ENCODE measurements at regions not wholly inside any gene's neighbourhood (a gene's known extent, or its start where the extent isn't known, plus 50 kb on each side); places are given as distances from the start of the nearest gene placed in this dataset.

DNA sequence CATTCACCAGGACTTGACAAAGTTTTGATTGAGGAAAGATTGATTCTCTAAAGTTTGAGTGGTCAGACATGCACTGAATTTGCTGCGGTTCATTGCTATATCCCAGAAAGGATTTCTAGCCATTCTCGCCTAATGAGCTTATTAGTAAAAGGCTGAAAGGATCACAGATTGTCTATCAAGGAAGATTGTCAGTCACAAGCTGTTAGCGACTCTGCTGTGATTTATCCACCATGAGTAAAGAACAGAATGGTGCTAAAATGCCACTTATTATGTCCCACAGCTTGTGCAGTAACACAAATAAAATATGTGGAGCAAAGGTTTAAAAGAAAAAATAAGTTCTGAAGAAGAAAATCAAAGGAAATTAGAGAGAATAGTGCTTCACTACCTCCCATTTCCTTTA is 701.2 kb upstream of the CDH7 start:
- H3K9ac ChIP-seq (ENCODE audit: low read length): no peak overlapping the region
- no peak overlapping the region for H3K4me3 ChIP-seq (ENCODE audit: low read length)
- no peak overlapping the region for H3K27ac ChIP-seq (ENCODE audit: low read length)
- no peak overlapping the region for H2AFZ ChIP-seq (ENCODE audit: low read length)
- no peaks in the 10 kb centered on the region for H3K9me2 ChIP-seq (replicated peaks; ENCODE audit: low read length)
- no peaks in the 10 kb centered on the region for H3K79me2 ChIP-seq (ENCODE audit: low read length)
- POLR2A ChIA-PET (ENCODE audit: unreplicated experiment): no interaction called here
- CTCF ChIA-PET: no interaction called here
- no peak for DNase-seq
- BruUV-seq (replicated peaks): no TSS peak
- no peaks in the 10 kb centered on the region for H3F3A ChIP-seq (ENCODE audit: low read length, unreplicated experiment)
- no peaks in the 10 kb centered on the region for H3K36me3 ChIP-seq (ENCODE audit: low read depth, low read length)
- no peaks in the 10 kb centered on the region for H4K20me1 ChIP-seq (ENCODE audit: low read length)
- ATAC-seq: no peak
- H3K9me3 ChIP-seq (ENCODE audit: low read length): no peaks in the 10 kb centered on the region
- no peaks in the 10 kb centered on the region for H3K27me3 ChIP-seq (ENCODE audit: low read length)
- no peak for TF ChIP-seq EZH2phosphoT487 (IDR thresholded peaks at IDR 0.05; ENCODE audit: borderline replicate concordance, low read length)
- TF ChIP-seq EZH2 (IDR thresholded peaks at IDR 0.05; ENCODE audit: low read length, unreplicated experiment): no peak
- TF ChIP-seq, protein P1, sequence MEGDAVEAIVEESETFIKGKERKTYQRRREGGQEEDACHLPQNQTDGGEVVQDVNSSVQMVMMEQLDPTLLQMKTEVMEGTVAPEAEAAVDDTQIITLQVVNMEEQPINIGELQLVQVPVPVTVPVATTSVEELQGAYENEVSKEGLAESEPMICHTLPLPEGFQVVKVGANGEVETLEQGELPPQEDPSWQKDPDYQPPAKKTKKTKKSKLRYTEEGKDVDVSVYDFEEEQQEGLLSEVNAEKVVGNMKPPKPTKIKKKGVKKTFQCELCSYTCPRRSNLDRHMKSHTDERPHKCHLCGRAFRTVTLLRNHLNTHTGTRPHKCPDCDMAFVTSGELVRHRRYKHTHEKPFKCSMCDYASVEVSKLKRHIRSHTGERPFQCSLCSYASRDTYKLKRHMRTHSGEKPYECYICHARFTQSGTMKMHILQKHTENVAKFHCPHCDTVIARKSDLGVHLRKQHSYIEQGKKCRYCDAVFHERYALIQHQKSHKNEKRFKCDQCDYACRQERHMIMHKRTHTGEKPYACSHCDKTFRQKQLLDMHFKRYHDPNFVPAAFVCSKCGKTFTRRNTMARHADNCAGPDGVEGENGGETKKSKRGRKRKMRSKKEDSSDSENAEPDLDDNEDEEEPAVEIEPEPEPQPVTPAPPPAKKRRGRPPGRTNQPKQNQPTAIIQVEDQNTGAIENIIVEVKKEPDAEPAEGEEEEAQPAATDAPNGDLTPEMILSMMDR (conservative IDR thresholded peaks at IDR 0.05; ENCODE audit: low read depth, low read length): no peak
- no peak overlapping the region for H3K4me2 ChIP-seq (ENCODE audit: low read length)
- no peaks in the 10 kb centered on the region for H3K4me1 ChIP-seq (ENCODE audit: insufficient read depth, low read length)
- intact Hi-C loops (cut with micrococcal nuclease): no loop called here

DNA sequence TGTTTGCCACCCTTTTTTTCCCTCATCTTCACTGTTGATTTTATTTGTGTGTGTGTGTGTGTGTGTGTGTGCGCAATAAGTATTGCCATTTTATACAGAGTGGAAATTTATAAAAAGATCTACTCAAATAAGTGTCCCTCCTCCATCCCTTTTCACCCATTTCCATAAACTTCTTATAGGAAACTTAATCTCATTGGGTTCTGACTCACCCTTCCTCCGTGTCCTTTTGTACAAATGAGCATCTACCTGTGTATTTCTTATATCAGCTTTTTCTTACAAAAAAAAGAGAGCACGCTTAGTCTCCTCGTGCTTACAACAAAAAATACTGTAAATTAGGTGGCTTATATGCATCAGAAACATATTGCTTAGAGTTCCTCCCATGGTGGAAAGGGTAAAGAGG is 711.2 kb upstream of the CDH7 start:
- no peaks in the 10 kb centered on the region for H3F3A ChIP-seq (ENCODE audit: low read length, unreplicated experiment)
- POLR2A ChIA-PET (ENCODE audit: unreplicated experiment): interaction anchor here (0.6 kb wide), 1 partner anchor 513 kb away, joined by 3 read pairs; no protein-coding TSS in a partner anchor
- H4K20me1 ChIP-seq (ENCODE audit: low read length): no peaks in the 10 kb centered on the region
- H3K79me2 ChIP-seq (ENCODE audit: low read length): no peaks in the 10 kb centered on the region
- H3K9me3 ChIP-seq (ENCODE audit: low read length): no peaks in the 10 kb centered on the region
- ATAC-seq: peak; percentile 90
- H3K27me3 ChIP-seq (ENCODE audit: low read length): no peaks in the 10 kb centered on the region
- H3K36me3 ChIP-seq (ENCODE audit: low read depth, low read length): no peaks in the 10 kb centered on the region
- H3K9me2 ChIP-seq (replicated peaks; ENCODE audit: low read length): no peaks in the 10 kb centered on the region
- no peak overlapping the region for H3K27ac ChIP-seq (ENCODE audit: low read length)
- H3K4me2 ChIP-seq (ENCODE audit: low read length): no peak overlapping the region
- no peak overlapping the region for H3K9ac ChIP-seq (ENCODE audit: low read length)
- no peak overlapping the region for H2AFZ ChIP-seq (ENCODE audit: low read length)
- DNase-seq: peak; percentile 35
- TF ChIP-seq EZH2phosphoT487 (IDR thresholded peaks at IDR 0.05; ENCODE audit: borderline replicate concordance, low read length) (no peak), EZH2 (IDR thresholded peaks at IDR 0.05; ENCODE audit: low read length, unreplicated experiment) (no peak)
- TF ChIP-seq, protein P1 (conservative IDR thresholded peaks at IDR 0.05; ENCODE audit: low read depth, low read length): no peak
- intact Hi-C loops (cut with micrococcal nuclease): no loop called here
- H3K4me3 ChIP-seq (ENCODE audit: low read length): no peak overlapping the region
- no TSS peak for BruUV-seq (replicated peaks)
- peaks cover 10% of the 10 kb centered on the region; the same call in 1 of the 2 replicates for H3K4me1 ChIP-seq (ENCODE audit: insufficient read depth, low read length)
- CTCF ChIA-PET: no interaction called here

GRCh38 chr18:65035701-65036100 is 715.1 kb upstream of the CDH7 start:
- Histone ChIP-seq H3F3A (ENCODE audit: low read length, unreplicated experiment) (no peaks in the 10 kb centered on the region), H3K36me3 (ENCODE audit: low read depth, low read length) (no peaks in the 10 kb centered on the region), H3K4me2 (ENCODE audit: low read length) (no peak overlapping the region), H3K4me3 (ENCODE audit: low read length) (no peak overlapping the region), H3K4me1 (ENCODE audit: insufficient read depth, low read length) (peaks cover 10% of the 10 kb centered on the region; the same call in 1 of the 2 replicates), H3K27me3 (ENCODE audit: low read length) (no peaks in the 10 kb centered on the region), H4K20me1 (ENCODE audit: low read length) (no peaks in the 10 kb centered on the region), H3K9me2 (replicated peaks; ENCODE audit: low read length) (no peaks in the 10 kb centered on the region), H3K27ac (ENCODE audit: low read length) (no peak overlapping the region), H3K9ac (ENCODE audit: low read length) (no peak overlapping the region), H3K9me3 (ENCODE audit: low read length) (no peaks in the 10 kb centered on the region), H3K79me2 (ENCODE audit: low read length) (no peaks in the 10 kb centered on the region), H2AFZ (ENCODE audit: low read length) (no peak overlapping the region)
- ChIA-PET CTCF (no interaction called here), POLR2A (ENCODE audit: unreplicated experiment) (no interaction called here)
- no TSS peak for BruUV-seq (replicated peaks)
- intact Hi-C loops (cut with micrococcal nuclease): no loop called here
- no peak for DNase-seq
- ATAC-seq: no peak
- TF ChIP-seq EZH2phosphoT487 (IDR thresholded peaks at IDR 0.05; ENCODE audit: borderline replicate concordance, low read length) (no peak), EZH2 (IDR thresholded peaks at IDR 0.05; ENCODE audit: low read length, unreplicated experiment) (no peak)
- TF ChIP-seq, protein P1 (conservative IDR thresholded peaks at IDR 0.05; ENCODE audit: low read depth, low read length): no peak

All from PC-3 (cell line).